Stimulated activated CD8-positive, alpha-beta memory T cell treated with anti-CD3 and anti-CD28 coated beads, Interleukin-15, amount 100 ng/mL, for 1 hour (primary cell): ENCODE measurements at regions not wholly inside any gene's neighbourhood (a gene's known extent, or its start where the extent isn't known, plus 50 kb on each side); places are given as distances from the start of the nearest gene placed in this dataset.

Source experiments
- DNase-seq: peaks from one replicate; pipeline ENCODE4 v3.0.0-alpha.2; 2020; ENCODE audit warnings: low read depth

DNA sequence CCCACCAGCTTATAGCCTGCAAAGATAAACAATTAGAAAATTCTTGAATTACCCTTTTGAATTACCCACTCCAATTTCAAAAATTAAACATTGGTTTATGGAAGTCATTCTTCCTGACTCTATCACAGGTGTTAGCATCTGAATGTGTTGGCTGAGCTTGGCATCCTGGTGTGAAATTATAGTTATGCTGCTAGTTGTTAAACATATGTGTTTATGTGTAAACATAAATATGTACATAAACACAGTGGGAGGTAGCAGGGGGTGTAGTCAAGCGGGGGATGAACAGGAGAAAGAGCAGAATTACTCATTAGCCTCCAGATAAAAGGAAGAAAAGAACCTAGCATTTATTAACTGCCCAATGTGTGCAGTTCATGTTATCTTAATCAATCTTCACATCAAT is 530.2 kb downstream of the MCTP2 start:
- DNase-seq = no peak

GRCh38 chr15:94769089-94769488 is 537.7 kb downstream of the MCTP2 start:
- DNase-seq = no peak

DNA sequence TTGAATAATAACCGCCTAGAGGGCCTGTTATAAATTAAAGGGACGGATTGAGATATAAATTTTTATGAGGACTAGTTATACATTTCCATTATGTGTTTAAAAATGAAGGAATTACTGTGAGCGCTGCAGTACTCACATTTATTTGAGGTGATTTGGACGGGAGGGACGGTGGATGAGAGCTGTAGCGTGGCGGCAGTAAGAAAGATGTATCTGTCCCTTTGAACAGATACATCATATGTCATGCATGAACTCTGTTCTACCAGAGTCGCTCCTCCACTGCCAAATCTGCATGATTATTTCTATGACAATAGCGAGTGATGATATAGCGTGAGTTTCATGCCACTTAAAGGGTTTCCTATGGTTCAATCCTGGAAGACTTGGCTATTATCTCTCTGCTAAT is 538.8 kb downstream of the MCTP2 start:
- no peak for DNase-seq

- DNase-seq = no peak
Measured at GRCh38 chr15:94777037-94777436, 545.7 kb downstream of the MCTP2 start.

DNA sequence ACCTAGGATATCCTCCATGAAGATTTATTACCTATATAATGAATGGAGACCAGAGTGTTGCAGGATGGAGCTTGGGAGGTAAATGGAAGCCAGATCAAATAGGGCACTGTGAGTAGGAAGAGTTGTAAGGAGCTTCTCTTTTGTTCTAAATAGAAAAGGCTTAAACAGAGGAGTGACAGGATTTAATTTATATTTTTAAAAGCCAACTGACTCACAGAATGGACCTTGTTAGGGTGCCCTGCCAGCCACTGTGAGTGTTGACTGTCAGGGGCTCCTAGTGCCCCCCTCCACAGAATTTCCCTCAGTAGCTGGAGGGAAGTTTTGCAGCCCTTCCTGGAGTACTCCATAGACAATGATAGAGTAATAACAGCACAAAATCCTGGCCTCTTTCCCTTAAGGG is 547.5 kb downstream of the MCTP2 start:
- no peak for DNase-seq

DNA sequence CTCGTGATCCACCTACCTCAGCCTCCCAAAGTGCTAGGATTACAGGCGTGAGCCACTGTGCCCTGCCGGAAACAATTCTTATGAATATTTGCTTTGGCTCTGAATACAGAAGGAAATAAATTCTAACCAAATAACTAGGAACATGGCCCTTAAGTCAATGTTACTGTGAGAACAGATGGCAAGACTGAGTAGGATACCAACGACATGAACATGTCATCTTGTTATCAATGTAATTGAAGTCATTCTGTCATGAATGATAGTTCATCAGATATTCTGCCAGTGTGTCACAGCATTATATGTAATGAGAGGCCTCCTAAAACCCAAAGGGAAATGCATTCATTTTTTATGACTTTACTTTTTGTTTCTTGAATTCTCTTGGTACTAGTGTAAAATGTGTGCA is 548.8 kb downstream of the MCTP2 start:
- DNase-seq = no peak

- no peak for DNase-seq
Measured at GRCh38 chr15:94785091-94785490, 553.7 kb downstream of the MCTP2 start.

- DNase-seq = no peak
Measured at GRCh38 chr15:94791008-94791407, 559.6 kb downstream of the MCTP2 start.

DNA sequence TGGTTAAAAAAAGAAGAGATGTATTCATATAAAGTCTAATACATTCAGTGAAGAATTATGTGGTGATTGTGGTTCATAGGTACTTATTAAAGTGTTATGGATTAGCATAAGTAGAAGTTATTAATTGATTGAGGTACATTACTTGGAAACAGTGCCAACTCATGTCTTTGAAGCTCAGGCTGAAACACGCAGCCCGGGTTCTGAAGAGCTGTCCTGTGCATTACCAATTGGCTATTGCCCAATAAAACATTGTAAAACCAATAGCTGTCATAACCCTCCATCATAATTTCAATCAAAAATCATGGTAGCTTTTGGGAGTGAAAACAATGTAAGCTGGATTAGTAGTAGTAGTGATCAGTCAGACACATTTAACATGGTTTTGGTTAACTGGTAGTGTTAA is 560.1 kb downstream of the MCTP2 start:
- no peak for DNase-seq

- DNase-seq = no peak
Measured at GRCh38 chr15:94792196-94792595, 560.8 kb downstream of the MCTP2 start.

DNA sequence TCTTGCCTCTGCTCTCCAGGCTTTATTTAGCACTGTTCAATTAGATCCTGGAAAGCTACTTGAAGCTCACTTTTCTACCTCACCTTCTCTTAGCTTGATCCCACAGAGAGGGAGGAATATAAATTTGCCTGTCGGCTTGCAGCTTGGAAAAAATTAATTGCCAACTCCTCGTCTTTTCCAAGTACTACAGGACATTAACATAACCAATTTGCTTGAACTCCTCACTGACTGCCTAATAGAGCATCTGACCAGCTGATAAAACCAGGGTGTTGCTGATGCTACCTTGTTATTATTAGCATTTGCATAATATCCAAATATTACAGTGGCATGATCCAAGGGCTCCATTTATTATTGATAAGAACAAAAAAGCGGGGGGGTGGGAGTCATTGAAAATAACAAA is 561.8 kb downstream of the MCTP2 start:
- DNase-seq = no peak

DNA sequence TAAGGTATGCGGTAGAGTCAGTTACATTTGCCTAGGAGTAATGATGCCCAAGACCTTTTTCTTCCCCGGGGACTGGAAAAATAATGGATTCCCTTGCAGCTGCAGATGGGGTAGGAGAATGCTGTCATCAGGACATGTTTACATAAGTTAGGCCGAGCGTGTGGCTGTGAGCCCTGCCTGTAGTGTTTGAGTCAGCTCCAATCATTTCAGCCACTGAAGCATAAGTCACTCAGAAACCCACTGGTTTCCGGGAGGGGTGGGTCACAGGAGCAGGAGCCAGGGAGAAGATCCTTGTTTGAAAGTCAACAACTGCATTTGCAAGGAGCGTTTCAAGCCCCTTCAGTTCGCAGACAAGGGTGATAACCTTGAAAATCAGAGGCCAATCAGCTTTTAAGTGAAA is 562.3 kb downstream of the MCTP2 start:
- DNase-seq = no peak

- DNase-seq = no peak
Measured at GRCh38 chr15:94804613-94805012, 573.3 kb downstream of the MCTP2 start.

- DNase-seq = no peak
Measured at GRCh38 chr15:94815110-94815731, 583.9 kb downstream of the MCTP2 start.

GRCh38 chr15:94815914-94816313 is 584.6 kb downstream of the MCTP2 start:
- no peak for DNase-seq

DNA sequence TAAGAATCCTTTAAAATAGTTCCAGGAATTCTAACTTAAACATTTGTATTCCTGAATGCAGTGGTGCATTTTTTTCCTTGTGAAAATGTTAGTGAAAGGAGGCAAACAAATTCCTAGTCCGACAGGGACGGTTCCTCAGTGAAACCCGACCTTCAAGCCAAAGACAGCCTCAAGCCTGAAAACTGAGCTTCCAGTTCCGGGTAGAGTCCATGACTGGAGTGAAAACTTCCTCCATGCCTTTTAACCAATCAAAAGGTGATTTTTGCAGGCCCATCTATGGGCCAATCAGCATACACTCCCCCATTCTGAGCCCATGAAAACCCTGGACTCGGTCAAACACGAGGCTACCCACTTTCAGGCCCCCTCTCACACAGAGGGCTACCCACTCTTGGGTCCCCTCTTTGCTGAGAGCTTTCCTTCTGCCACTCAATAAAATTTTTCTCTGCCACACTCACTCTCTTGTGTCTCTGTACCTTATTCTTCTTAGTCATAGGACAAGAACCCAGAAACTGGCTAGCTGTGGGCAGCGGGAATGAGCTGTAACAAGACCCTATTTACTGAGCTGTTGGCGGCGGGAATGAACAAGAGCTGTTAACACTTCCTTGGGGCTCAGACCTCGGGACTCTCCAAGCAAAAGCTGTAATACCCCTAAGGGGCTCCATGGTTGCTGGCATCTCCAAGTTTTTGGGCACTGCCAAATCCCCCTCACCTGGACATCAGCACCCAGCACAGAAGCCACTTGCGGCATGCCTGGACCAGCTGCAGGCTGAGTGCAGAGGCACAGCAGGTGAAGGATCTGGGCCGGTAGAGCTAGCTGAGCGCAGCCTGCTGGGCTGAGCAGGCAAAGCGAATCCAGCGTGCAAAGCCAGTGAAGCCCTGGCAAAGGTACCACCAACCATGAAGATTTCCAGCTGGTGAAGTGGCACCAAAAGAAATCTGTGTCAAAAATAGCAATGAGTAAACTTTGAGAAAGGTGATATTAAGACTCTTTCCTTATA is 598.8 kb downstream of the MCTP2 start:
- DNase-seq = no peak

- no peak for DNase-seq
Measured at GRCh38 chr15:94834000-94834399, 602.6 kb downstream of the MCTP2 start.

GRCh38 chr15:94834494-94834893 is 603.1 kb downstream of the MCTP2 start:
- no peak for DNase-seq

GRCh38 chr15:94838281-94838680 is 606.9 kb downstream of the MCTP2 start:
- no peak for DNase-seq

GRCh38 chr15:94840794-94841783 is 609.7 kb downstream of the MCTP2 start:
- no peak for DNase-seq

DNA sequence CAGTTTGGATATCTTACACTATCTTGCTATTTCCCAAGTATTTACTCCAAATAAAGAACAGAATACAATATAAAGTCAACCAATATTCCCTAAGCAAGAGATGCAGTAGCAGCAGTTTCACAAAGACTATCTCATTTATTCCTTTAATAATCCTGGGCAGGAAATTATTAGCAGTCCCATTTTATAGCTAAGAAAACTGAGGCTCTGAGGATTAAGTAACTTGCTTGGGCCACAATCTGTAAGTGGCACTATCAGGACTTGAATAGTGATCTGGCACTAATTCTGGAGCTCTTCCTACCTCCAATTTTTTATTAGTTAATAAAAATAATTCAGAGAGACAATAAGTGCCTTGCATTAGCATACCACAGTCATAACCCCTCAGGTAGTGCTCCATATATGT is 611.7 kb downstream of the MCTP2 start:
- no peak for DNase-seq

- no peak for DNase-seq
Measured at GRCh38 chr15:94844198-94844537, 612.8 kb downstream of the MCTP2 start.
